MM.1S (cell line): ENCODE measurements at regions not wholly inside any gene's neighbourhood (a gene's known extent, or its start where the extent isn't known, plus 50 kb on each side); places are given as distances from the start of the nearest gene placed in this dataset.

Experiments used
- DNase-seq: peaks from one replicate; pipeline ENCODE4 v3.0.0-alpha.2; 2015
- H2AFZ ChIP-seq: fragments of 300-600 bp; sonication (generic); 2 replicates; pipeline ENCODE4 v1.6.0; 2016; ENCODE audit warnings: antibody characterized with exemption, low read length
- H3F3A ChIP-seq: fragments of 300-600 bp; sonication (generic); 2 replicates; pipeline ENCODE4 v1.6.1; 2016; ENCODE audit warnings: mild to moderate bottlenecking, antibody characterized with exemption, low read length, moderate library complexity, mixed read lengths; ENCODE audit not compliant: insufficient read depth
- H3K27ac ChIP-seq: fragments of 300-600 bp; sonication (generic); 2 replicates; pipeline ENCODE4 v1.5.1; 2016; ENCODE audit warnings: mild to moderate bottlenecking, low read length
- H3K27me3 ChIP-seq: fragments of 300-600 bp; sonication (generic); replicated peaks from 2 replicates; pipeline ENCODE4 v1.6.0; 2016; ENCODE audit warnings: low read length; ENCODE audit not compliant: insufficient read depth
- H3K36me3 ChIP-seq: fragments of 300-600 bp; sonication (generic); replicated peaks from 2 replicates; pipeline ENCODE4 v1.6.1; 2016; ENCODE audit warnings: mild to moderate bottlenecking, low read length, mixed read lengths; ENCODE audit not compliant: insufficient read depth
- H3K4me1 ChIP-seq: fragments of 300-600 bp; sonication (generic); 2 replicates; pipeline ENCODE4 v1.6.1; 2016; ENCODE audit warnings: low read length, mixed read lengths
- H3K4me2 ChIP-seq: fragments of 300-600 bp; sonication (generic); 2 replicates; pipeline ENCODE4 v1.6.0; 2016; ENCODE audit warnings: low read depth, low read length
- H3K4me3 ChIP-seq: fragments of 300-600 bp; sonication (generic); 2 replicates; pipeline ENCODE4 v1.5.1; 2016; ENCODE audit warnings: low read length, mixed read lengths
- H3K79me2 ChIP-seq: fragments of 300-600 bp; sonication (generic); 2 replicates; pipeline ENCODE4 v1.6.1; 2016; ENCODE audit warnings: mixed run types, low read length, mixed read lengths
- H3K9ac ChIP-seq: fragments of 300-600 bp; sonication (generic); 2 replicates; pipeline ENCODE4 v1.6.1; 2016; ENCODE audit warnings: low read length, mixed read lengths
- H3K9me2 ChIP-seq: fragments of 300-600 bp; sonication (generic); replicated peaks from 2 replicates; pipeline ENCODE4 v1.6.1; 2016; ENCODE audit warnings: mild to moderate bottlenecking, low read length, mixed read lengths; ENCODE audit not compliant: insufficient read depth
- H3K9me3 ChIP-seq: fragments of 300-600 bp; sonication (generic); replicated peaks from 2 replicates; pipeline ENCODE4 v1.6.1; 2016; ENCODE audit warnings: mild to moderate bottlenecking, low read length, mixed read lengths; ENCODE audit not compliant: insufficient read depth
- H4K20me1 ChIP-seq: fragments of 300-600 bp; sonication (generic); 2 replicates; pipeline ENCODE4 v1.6.1; 2016; ENCODE audit warnings: mild to moderate bottlenecking, low read length, moderate library complexity, mixed read lengths; ENCODE audit not compliant: insufficient read depth
- EZH2 ChIP-seq: fragments of 300-600 bp; sonication (generic); optimal IDR thresholded peaks from 2 replicates; pipeline ENCODE3; 2017; ENCODE audit warnings: low read depth, mild to moderate bottlenecking, antibody characterized with exemption, low read length, mixed read lengths
- EZH2phosphoT487 ChIP-seq: fragments of 300-600 bp; sonication (generic); IDR thresholded peaks from 2 replicates; pipeline ENCODE4 v1.6.1; 2018; ENCODE audit warnings: antibody characterized with exemption, low read length
- TF ChIP-seq, protein P1 (sequence below): fragments of 300-600 bp; sonication (generic); IDR thresholded peaks from 2 replicates; pipeline ENCODE4 v1.5.1; 2016; ENCODE audit warnings: antibody characterized with exemption, low read length, mixed read lengths

GRCh38 chr11:15724601-15725000 lies 609.9 kb downstream of the INSC start:
- Histone ChIP-seq H3K4me3 (no peak overlapping the region), H3K36me3 (no peaks in the 10 kb centered on the region), H3K27ac (no peak overlapping the region), H3K4me2 (no peak overlapping the region), H2AFZ (no peak overlapping the region), H3K9ac (no peak overlapping the region), H3F3A (no peaks in the 10 kb centered on the region), H3K27me3 (no peaks in the 10 kb centered on the region), H3K79me2 (no peaks in the 10 kb centered on the region), H4K20me1 (no peaks in the 10 kb centered on the region), H3K4me1 (no peaks in the 10 kb centered on the region), H3K9me3 (no peaks in the 10 kb centered on the region), H3K9me2 (no peaks in the 10 kb centered on the region)
- no peak for TF ChIP-seq EZH2
- TF ChIP-seq, protein P1, sequence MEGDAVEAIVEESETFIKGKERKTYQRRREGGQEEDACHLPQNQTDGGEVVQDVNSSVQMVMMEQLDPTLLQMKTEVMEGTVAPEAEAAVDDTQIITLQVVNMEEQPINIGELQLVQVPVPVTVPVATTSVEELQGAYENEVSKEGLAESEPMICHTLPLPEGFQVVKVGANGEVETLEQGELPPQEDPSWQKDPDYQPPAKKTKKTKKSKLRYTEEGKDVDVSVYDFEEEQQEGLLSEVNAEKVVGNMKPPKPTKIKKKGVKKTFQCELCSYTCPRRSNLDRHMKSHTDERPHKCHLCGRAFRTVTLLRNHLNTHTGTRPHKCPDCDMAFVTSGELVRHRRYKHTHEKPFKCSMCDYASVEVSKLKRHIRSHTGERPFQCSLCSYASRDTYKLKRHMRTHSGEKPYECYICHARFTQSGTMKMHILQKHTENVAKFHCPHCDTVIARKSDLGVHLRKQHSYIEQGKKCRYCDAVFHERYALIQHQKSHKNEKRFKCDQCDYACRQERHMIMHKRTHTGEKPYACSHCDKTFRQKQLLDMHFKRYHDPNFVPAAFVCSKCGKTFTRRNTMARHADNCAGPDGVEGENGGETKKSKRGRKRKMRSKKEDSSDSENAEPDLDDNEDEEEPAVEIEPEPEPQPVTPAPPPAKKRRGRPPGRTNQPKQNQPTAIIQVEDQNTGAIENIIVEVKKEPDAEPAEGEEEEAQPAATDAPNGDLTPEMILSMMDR: no peak
- TF ChIP-seq EZH2phosphoT487: no peak
- no peak for DNase-seq

DNA sequence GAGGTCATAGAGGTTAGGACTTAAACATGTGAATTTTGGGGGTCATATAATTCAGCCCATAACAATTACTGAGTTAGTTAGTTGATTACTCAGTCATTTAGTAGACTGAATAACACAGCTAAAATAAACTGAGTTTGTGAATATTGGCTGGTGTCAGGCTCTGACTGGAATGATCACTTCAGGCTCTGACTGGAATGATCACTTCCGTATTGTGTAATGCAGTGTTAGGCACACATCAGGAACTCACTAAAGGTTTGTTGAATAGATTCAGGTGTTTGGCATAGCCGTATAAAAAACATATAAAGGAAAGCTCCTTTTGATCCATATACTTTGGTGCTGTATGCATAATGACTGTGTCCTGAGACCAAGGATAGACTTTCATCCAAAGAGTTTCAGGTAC lies 610.5 kb downstream of the INSC start:
- Histone ChIP-seq H3K9ac (no peak overlapping the region), H3K27me3 (no peaks in the 10 kb centered on the region), H3K79me2 (no peaks in the 10 kb centered on the region), H3K9me3 (no peaks in the 10 kb centered on the region), H2AFZ (no peak overlapping the region), H3K27ac (no peak overlapping the region), H3K4me2 (no peak overlapping the region), H3K4me1 (no peaks in the 10 kb centered on the region), H3K4me3 (no peak overlapping the region), H4K20me1 (no peaks in the 10 kb centered on the region), H3K9me2 (no peaks in the 10 kb centered on the region), H3K36me3 (no peaks in the 10 kb centered on the region), H3F3A (no peaks in the 10 kb centered on the region)
- TF ChIP-seq, protein P1: no peak
- no peak for TF ChIP-seq EZH2
- DNase-seq: no peak

DNA sequence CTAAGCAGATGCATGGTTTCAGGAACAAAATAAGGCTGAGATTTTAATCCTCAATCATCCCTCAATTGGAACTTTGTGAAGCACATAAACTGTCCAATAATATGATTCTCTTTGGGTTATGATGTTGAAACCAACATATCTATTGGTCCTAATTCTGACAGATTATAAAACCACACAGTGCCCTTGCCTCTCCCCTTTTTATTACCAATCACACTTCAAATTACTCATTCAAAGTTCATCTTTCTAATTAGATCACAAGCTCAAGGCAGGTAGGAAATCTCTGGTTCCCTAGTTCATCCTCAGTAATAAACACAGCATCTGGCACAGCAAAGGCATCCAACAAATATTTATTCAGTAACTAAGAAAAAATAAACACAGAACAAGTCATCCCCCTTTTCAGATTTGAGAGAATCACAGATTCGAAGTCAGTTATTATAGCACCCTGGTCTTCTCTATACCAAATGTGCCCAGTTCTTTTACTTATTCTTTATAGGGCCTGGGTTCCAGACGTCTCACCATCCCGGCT lies 611.6 kb downstream of the INSC start:
- H3K27me3 ChIP-seq: no peaks in the 10 kb centered on the region

More for the DNA sequence above, 611.6 kb downstream of the INSC start:
- H3K27ac ChIP-seq: no peak overlapping the region
- no peaks in the 10 kb centered on the region for H3K4me1 ChIP-seq
- H3K4me3 ChIP-seq: no peak overlapping the region
- H3F3A ChIP-seq: no peaks in the 10 kb centered on the region
- no peak for DNase-seq
- no peak overlapping the region for H2AFZ ChIP-seq
- H4K20me1 ChIP-seq: no peaks in the 10 kb centered on the region
- no peak overlapping the region for H3K4me2 ChIP-seq
- H3K36me3 ChIP-seq: no peaks in the 10 kb centered on the region
- H3K9ac ChIP-seq: no peak overlapping the region
- H3K9me3 ChIP-seq: no peaks in the 10 kb centered on the region
- no peaks in the 10 kb centered on the region for H3K9me2 ChIP-seq
- TF ChIP-seq EZH2phosphoT487: no peak
- TF ChIP-seq EZH2: no peak
- TF ChIP-seq, protein P1: no peak
- H3K79me2 ChIP-seq: no peaks in the 10 kb centered on the region
